ENCODE measurements at regions not wholly inside any gene's neighbourhood (a gene's known extent, or its start where the extent isn't known, plus 50 kb on each side); places are given as distances from the start of the nearest gene placed in this dataset.
"Not testable (repeated sequence)": the region's sequence is repeated elsewhere in the genome, so short reads cannot be mapped to it uniquely, and the experiment has no call there.

GRCh38 chr15:24534032-24534431 lies 141.5 kb upstream of the NPAP1 start:
- DNase-seq: not testable (repeated sequence)

DNA sequence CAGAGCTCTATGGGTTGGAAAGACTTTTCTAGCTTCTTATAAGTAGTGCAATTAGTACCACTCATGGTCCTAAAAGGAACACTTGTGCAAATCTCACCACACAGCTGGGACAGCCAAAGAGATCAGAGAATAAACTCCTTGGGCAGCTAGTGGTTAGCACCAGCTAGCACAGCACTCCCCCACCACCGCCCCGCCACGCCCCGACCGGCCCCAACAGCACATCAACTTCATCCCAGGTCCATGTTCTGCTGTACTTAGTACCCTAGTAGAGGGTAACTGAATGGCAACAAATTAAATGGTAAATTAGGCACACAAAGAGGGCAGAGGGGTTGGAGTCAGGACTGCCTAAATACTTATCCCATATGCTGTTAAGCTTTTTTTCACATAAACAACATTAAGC lies 118.3 kb upstream of the NPAP1 start:
- DNase-seq: not testable (repeated sequence)

DNA sequence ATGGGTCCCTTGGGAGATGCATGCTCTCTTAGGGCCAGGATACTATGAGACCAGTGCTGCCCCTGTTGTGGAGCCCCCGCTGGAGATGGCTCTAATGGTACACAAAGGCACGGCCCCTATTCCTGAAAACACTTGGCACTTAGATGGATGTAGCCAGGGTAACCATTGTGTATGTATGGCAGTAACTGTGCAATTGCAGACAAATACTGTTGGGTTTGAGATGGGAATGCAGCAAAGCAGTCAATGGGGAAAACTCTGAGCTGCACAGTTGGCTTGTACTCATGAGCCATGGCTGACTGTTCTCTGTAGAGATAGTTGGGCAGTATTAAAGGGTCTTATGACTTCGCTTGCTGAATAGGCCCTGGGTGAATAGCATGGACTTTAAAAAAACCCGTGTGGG lies 67.9 kb upstream of the NPAP1 start:
- DNase-seq: no peak

DNA sequence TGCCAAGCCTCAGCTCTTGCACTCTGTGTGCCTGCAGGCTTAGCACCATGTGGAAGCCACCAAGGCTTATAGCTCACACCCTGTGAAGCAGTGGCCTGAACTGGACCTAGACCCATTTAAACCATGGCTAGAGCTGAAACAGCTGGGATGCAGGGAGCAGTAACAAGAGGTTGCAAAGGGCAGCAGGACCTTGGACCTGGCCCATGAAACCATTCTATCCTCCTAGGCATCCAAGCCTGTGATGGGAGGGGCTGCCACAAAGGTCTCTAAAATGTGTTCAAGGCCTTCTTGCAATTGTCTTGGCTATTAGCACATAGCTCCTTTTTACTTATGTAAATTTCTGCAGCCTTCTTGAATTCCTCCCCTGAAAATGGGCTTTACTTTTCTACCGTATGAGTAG lies 57.9 kb upstream of the NPAP1 start:
- DNase-seq: no peak

- DNase-seq: no peak
Observed at GRCh38 chr15:24621630-24622215, 53.9 kb upstream of the NPAP1 start.
